Dedifferentiated amniotic fluid mesenchymal stem cell (primary cell): ENCODE measurements at regions not wholly inside any gene's neighbourhood (a gene's known extent, or its start where the extent isn't known, plus 50 kb on each side); places are given as distances from the start of the nearest gene placed in this dataset.
"Not testable (repeated sequence)": the region's sequence is repeated elsewhere in the genome, so short reads cannot be mapped to it uniquely, and the experiment has no call there.

Source experiments
- DNase-seq: peaks from one replicate; pipeline ENCODE4 v3.0.0-alpha.2; 2016; ENCODE audit errors: extremely low spot score

DNA sequence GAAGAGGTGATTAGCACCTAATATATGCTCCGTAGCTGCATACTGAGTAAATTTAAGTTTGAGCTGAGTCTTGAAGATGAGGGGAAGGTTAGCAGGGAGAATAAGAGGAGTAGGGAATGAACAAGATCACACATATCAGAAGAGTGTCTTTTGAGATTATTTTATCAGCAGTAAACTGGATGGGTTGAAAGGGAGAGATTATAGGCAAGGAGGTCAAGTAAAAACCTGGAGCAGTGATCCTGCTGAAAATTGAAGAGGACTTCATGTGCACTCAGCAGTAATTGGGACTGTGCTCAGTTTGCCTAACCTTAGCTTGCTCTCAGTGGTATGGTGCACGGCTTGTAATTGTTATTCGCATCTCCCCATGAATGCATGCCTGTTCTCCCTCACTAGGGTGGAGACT, 79.5 kb upstream of the PICALM start:
- no peak for DNase-seq

DNA sequence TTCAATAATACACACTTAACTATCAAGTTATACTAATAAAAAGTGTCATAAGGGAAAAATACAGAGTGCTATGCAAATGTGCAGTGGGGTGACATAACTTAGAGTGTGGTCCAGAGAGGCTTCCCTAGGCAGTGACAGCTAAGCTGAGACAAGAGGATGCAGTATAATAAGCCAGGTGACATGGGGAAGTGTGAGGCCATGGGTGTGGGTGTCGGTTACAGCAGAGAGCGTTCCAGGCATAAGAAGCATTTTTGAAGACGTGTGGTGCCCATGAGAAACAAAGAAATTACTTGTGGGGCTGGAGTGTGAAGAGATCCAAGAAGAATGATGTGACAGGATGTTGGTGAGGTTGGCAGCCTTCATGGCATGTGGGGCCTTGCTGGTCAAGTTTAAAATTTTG, 78.1 kb upstream of the PICALM start:
- DNase-seq, result no peak

DNA sequence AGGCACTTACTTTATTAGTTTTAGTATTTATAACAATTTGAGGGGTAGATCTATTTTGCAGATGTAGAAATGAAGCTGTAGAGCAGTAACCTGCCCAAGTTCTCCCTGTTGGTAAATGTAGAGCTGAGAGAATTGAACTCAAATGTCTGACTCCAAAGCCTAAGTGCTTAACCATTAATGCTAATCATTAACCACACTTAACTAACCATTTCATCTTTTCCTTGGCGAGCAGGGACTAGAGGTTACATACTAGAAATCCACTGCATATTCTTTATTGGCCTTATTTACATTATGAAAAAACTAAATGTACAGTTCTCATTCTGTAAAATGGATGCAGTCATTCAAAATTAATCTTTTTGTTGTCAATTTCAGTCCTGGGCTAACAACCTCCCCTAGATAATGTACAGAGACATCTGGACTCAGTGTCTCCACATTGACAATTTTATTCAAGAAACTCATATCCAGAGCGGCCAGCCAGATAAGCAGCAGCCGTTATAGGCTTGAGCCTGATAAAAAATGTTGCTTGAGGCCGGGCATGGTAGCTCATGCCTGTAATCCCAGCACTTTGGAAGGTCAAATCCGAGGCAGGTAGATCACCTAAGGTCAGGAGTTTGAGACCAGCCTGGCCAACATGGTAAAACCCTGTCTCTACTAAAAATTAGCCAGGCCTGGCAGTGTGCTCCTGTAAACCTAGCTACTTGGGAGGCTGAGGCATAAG, 76.7 kb upstream of the PICALM start:
- no peak for DNase-seq

- DNase-seq, result no peak
These were observed 76.0 kb upstream of the PICALM start for GRCh38 chr11:86144846-86145245.

DNA sequence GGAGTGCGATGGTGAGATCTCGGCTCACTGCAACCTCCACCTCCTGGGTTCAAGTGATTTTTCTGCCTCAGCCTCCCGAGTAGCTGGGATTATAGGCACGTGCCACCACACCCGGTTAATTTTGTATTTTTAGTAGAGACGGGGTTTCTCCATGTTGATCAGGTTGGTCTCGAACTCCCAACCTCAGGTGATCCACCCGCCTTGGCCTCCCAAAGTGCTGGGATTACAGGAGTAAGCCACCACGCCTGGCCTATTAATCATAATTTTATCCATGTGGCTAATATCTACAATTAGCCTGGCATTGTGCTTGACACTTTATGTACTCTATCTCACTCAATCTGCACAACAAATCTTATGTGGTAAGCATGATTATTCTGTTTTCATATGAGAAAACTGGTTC, 75.2 kb upstream of the PICALM start:
- DNase-seq, result not testable (repeated sequence)

DNA sequence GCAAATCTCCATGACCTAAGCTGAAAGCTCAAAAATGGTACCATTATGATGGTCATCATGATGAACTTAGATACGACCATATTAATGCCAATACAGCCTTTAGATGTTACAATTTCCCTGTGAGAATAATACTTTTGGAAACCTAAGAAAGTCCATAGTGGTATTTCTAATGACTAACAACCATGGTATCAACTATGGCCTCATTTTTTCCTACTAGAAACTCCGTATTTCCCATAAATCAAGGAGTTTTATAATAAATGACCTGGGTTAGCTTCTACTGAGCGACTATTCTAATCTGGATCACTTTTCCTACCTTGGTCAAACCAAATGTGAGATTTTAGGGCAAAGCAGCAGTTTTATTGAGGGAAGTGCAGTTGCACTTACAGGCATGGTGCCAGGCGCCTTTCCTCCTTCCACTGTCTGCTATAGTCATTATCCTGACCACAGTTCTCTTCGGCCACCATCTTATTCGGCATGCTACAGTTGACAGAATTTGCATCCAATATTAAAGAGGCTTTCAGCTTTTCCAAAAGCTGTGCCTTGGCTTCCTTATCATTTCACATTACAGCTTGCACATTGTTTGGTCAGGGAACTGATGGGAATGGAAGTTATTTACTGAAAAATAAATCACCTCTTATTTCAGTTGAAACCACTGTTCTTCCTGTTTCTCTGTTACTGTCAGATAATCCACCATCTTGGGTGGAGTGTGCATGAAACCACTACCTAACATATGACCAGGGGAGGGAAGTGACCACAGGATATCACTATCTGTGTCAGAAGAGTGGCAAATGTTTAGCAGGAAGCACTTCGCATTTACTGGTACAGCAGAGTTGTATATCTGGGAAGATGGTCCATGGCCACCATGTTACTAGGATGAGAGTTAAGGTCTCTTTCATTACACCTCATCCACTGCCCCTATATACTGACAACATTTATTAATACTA, 74.5 kb upstream of the PICALM start:
- no peak for DNase-seq

DNA sequence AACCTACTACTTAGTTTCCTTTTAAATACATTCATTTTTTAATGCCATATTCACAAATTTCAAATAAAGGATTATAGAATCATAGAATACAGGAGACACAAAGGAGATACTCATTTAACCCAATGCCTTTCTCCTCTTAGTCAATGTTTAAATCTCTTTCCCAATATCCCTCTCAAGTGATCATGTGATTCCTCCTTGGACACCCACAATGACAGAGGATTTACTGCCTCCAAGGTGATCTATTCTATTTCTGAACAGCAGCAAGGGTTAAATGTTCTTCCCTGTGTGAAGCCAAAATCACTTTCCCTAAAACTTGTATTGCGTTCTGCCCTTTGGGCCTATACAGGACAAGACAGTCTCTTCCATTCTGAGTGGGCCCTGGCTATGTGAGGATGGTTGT, 73.3 kb upstream of the PICALM start:
- DNase-seq, result no peak

- DNase-seq, result no peak
These were observed 72.8 kb upstream of the PICALM start for GRCh38 chr11:86141727-86142126.

DNA sequence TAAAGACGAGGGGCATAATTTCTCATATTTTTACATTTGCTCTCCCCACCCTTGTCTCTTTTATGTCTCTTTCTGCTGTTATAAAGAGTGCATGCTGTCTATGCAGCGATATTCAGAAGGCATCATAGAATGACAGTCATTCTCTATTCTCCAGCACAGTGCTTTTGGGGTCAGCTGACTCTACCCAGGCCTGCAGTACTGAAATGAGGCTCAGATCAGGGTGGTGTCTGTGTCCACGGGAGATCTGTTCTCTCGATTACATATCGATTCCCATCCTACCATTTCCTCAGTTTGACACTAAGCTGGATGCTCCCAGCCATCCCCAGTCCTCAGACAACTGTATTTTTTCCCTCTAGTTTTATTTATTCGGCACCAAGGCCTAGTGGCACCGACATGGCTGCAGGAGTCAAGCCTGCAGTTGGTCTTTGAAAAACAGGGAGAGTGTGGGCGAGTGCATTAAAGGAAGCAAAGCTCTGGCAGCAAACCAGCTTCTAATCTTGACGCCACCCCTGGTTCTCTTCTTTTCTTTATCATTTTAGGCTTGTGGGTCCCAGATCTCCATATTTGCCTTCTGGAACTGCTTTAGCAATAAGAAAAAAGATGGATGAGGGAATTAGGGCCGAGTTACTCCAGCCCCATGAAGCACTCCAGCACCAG, 71.6 kb upstream of the PICALM start:
- no peak for DNase-seq

DNA sequence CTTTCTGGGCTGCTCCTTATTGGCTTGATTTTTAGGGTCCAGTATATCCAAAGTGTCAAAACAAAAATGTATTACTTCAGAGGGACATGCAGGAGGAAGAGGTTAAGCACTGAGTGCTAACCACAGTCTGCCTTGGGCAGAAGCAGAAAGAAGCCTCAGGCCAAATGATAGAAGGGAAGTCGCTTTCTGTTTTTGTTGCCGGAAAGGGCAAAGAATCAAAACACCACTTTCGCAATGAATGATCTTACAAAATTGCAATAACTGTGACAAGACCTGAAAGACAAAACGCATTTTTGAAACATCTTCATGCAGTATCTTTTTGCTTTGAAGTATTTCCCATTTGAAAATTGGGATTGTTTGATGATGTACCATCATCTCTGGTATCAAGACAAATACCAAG, 70.1 kb upstream of the PICALM start:
- DNase-seq, result no peak

GRCh38 chr11:86136538-86136937, 67.7 kb upstream of the PICALM start:
- no peak for DNase-seq

- no peak for DNase-seq
These were observed 66.4 kb upstream of the PICALM start for GRCh38 chr11:86135319-86135714.

DNA sequence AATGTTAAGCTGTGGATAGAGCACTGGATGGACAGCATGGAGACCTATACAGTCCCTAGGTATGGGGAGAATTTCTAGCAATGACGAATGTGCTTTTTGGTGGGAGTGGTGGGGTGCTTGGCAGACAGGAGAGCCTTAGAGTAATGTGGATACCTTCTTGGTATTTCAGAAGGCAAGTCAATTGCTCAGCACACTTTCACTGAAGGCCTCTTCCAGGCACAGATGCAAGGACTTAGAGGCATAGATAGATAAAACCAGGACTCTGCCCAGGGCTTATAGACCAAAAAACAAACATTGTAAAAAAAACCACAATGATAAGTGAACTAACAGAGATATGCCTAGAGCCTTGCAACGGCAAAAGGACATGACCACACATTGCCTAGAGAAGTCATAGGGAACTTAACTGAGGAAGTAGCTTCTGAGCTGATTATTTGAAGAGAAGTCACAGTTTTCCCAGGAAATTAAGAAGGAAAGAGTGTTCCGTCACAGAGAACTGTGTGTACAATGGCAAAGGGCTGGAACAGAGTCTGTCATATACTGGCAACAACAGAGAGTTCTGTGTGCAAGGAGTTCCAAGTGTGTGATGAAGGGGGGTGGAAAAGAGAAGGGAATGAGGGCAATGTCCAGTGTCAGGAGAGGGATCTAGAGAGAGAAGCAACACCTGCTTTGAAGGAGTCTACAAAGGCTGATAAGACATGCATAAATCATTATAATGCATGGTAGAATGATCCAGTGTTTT, 65.9 kb upstream of the PICALM start:
- no peak for DNase-seq

DNA sequence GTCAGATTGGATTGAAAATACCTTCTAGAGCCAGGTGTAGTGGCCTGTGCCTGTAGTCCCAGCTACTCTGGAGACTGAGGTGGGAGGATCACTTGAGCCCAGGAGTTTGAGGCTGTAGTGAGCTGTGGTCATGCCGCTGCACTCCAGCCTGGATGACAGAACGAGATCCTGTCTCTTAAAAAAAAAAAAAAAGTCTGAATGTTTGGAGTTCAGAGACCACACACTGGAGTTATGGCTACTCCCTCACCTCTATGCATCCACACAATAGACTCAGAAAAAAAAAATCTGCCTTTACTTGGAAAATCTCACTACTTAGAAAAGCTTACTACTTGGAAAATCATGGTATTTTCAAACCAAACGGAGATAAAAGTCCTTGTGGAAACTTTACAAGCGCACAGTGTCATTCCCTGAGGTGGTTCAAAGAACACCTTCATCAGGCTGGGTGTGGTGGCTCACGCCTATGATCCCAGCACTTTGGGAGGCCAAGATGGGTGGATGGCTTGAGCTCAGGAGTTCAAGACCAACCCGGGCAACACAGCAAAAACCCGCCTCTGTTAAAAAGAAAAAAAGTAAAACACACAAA, 63.9 kb upstream of the PICALM start:
- no peak for DNase-seq

DNA sequence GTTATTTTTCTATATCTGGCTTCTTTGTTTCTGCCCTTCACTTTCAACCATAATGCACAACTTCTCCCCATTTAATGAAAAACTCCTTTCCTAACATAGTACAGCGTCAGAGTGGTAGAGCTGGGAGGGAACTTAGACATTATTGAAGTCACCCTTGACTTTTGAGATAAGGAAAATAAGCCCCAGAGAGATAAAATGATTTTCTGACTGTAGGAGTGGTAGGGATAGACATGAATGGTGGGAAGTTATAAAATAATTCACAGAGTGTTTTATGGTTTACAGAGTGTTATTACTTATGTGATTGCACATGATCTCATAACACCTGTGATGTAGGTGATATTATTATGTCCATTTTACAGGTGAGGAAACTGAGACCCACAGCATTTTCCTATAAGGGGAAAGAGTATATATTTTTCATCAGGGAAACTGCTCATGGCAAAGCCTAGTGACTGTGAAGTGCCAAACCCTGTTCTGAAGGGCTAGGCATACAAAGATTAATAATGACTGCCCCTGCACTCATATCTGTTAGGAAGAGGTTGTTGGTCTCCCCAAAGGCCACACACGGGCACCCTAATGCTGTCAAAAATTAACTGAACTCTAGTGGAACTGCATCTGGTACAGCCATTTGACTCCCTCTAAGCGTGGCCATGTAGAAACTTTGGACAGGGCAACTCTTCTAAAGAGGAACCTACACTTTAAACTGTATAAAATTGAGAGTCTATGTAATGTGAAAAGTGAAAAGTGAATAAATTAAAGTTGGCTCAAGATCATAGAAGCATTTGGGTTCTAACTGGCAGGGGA, 61.1 kb upstream of the PICALM start:
- DNase-seq, result no peak

DNA sequence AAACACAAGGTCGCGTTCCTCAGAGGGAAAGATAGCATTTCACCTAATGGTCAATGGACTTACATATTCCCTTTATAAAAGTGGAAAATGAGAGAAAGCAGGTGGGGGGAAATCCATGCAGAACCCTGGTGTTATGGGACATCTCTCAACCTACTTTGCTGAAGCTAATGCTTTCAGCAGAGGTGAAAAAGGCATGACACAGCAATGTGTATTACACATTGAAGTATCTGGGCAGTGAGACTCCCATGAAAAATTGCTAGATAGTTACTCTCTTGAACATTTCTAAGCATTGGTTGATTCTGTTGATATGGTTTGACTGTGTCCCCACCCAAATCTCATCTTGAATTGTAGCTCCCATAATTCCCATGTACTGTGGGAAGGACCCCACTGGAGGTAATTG, 60.0 kb upstream of the PICALM start:
- DNase-seq, result no peak

DNA sequence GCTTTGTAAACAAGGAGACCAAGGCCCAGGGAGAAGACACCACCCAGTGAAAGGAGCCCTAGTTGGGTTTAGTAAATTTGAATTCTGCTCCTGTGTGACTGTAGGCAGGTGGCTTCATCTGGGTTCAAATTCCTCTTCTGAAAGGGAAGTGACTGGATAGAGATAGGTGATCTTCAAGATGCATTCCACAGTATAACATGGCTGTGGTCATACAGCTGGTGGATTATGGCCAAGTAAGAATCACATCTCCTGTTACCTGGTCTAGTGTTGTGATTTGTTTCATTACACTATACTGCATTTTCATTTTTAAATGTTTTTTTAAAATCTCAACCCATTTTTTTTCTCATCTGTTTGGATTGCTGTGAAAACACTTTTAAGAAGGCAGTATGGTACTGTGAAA, 58.0 kb upstream of the PICALM start:
- no peak for DNase-seq

DNA sequence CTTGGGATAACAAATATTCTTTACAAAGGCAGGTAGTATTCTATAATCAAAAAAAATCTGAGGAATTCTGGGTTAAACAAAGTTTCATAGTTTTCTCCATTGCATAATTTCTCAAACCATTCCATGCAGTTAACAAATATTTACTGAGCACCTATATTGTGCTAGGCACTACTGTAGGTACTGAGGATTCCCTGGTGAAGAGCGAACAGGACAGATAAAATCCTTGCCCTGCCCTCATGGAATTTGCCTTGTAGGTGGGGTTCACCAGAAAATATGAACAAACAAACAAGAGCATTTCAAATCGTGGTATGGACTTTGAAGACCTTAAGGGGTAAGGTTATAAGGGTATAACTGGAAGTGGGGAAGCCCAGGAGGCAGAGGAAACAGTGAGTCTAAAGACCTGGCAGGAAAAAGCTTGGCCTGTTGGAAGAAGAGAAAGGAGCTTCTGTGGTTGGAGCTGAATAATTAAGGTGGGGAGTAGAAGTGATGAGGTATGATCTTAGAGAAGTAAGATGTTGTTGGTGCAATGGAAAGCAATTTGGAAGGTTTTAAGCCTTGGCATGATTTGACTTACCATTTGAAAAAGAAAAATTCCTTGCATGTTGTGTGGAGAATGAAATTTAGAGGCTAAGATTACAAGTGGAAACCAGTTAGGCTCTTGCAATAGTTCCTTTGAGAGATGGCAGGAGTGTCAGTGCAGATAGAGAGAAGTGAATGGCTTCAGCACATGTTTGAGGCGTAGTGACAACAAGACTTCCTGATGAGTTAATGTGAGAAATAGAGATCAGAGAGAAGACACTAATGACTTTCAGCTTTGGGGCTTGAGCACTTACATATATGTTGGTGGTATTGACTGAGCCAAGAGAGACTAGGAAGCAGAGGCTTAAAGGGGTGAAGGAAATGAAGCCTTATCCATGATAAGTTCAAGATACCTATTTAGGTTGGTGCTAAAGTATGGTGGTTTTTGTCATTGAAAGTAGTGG, 55.7 kb upstream of the PICALM start:
- no peak for DNase-seq

DNA sequence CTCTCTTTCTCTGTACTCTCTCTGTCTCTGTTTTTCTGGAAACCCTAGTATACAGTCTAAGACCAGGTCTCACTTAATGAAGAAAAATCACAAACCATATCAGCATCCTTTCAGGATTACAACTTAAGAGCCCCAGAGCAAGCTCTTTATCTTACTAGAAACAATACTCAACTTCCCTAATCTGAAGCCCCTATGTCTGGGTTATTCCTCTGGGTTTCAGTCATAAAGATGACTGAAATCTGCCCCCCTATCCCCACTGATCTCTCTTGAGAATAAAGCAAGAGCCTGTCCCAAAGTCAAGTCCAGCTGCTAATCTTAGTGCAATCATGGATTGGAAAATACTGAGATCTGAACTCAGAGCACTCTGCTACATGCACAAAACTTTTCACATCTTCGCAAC, 53.9 kb upstream of the PICALM start:
- DNase-seq, result no peak

- DNase-seq, result no peak
These were observed 51.9 kb upstream of the PICALM start for GRCh38 chr11:86120807-86121206.
